LNCAP (cell line): ENCODE measurements at regions not wholly inside any gene's neighbourhood (a gene's known extent, or its start where the extent isn't known, plus 50 kb on each side); places are given as distances from the start of the nearest gene placed in this dataset.

Source experiments
- CTCF ChIP-seq: fragments of 450-650 bp; IDR thresholded peaks from 2 replicates; pipeline ENCODE4 v1.5.1; 2017; ENCODE audit warnings: mild to moderate bottlenecking

GRCh38 chr2:175523001-175523400 lies 341.5 kb upstream of the ATP5MC3 start:
- no peak for TF ChIP-seq CTCF

DNA sequence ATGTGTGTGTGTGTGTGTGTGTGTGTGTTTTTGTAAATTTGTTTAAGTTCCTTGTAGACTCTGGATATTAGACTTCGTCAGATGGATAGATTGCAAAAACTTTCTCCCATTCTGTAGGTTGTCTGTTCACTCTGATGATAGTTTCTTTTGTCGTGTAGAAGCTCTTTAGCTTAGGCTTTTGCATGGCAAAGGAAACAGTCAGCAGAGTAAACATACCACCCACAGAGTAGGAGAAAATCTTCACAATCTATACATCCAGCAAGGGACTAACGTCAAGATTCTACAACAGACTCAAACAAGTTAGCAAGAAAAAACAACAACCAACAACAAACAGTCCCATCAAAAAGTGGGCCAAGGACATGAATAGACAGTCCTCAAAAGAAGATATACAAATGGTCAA lies 336.7 kb upstream of the ATP5MC3 start:
- no peak for TF ChIP-seq CTCF

- TF ChIP-seq CTCF: no peak
Measured at GRCh38 chr2:175516555-175516954, 335.0 kb upstream of the ATP5MC3 start.

DNA sequence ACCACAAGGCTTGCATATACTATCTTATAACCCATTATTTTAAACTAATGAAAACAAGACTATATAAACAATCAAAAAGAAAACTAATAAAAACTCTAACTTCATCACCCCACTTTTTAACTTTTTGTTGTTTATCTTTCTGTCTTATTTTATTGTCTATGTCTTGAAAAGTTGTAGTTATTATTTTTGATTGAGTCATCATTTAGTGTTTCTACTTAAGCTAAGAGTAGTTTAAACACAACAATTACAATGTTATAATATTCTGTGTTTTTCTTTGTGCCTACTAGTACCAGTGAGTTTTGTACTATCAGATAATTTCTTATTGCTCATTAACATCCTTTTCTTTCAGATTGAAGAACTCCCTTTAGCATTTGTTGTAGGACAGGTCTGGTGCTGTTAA lies 318.7 kb upstream of the ATP5MC3 start:
- no peak for TF ChIP-seq CTCF

GRCh38 chr2:175490360-175490791 lies 308.9 kb upstream of the ATP5MC3 start:
- no peak for TF ChIP-seq CTCF

DNA sequence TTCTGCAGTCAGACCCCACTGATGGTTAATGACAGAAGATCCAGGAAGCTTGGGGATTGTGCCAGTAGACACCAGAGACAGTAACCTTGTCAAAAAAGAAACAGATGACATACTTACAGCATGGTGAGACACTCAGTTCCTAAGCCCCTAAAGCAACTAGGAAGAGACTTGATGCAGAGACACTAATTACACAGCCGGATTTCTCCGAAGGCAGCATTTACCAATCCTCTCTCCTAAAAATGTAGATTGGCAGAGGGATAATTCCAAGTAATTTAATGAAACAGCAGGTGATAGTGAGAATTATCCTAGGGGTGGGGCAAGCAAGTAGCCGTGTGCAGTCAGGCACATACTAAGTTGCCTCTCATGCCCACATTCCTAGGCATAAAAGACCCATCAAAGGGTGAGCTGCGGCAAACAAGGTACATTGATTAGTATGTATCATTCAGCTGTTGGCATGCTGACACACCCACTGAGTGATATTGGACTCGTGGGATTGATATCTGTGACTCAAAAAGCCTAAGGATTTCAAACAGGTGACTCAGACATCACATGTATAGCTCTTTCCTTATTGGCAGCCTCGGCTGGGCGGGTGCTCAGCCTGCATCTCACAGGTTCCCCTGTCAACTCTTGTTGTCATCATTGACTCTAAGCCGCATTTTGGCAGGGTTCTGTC lies 296.7 kb upstream of the ATP5MC3 start:
- no peak for TF ChIP-seq CTCF

DNA sequence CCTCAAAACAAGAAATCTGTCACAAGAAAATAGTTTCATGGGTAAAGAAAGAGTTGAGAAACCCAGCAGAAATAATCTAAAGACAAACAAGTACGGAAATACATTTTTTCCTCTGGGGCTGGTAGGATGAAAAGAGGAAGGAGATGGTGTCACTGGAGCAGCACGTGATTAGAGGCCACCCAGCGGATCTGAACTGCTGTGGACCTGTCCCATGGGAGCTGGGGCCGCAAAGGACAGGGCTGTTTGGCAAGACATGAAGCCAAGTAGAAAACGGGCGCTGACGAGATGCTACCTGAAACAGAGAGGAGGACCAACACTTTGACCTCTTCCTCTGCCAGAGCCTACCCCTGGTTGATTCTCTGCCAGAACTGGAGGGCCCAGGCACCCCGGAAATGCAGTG lies 295.4 kb upstream of the ATP5MC3 start:
- no peak for TF ChIP-seq CTCF

- no peak for TF ChIP-seq CTCF
Measured at GRCh38 chr2:175476374-175476773, 294.9 kb upstream of the ATP5MC3 start.
